ELR (cell line): ENCODE measurements at regions not wholly inside any gene's neighbourhood (a gene's known extent, or its start where the extent isn't known, plus 50 kb on each side); places are given as distances from the start of the nearest gene placed in this dataset.

ENCODE experiments used
- DNase-seq: peaks from one replicate; pipeline ENCODE4 v3.0.0-alpha.2; 2015; ENCODE audit warnings: low read depth

DNA sequence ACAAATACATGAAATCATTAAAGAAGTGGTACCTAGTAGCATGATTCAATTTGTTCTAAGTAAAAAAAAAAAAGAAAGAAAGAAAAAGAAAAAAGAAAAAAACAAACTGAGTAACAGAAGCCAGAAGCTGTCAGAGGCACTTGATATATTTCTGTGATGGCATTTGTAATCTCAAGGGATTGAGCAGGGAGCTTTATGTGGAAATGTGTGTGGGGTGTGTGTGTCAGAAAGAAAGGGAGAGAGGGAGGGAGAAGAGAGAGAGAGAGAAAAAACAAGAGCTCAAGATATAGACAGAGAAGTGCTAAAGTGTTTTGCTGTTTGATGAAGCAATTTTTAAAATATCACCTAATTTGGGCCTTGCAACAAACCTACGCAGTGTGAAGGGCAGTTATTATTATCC is 357.6 kb upstream of the PCDH15 start:
- no peak for DNase-seq

DNA sequence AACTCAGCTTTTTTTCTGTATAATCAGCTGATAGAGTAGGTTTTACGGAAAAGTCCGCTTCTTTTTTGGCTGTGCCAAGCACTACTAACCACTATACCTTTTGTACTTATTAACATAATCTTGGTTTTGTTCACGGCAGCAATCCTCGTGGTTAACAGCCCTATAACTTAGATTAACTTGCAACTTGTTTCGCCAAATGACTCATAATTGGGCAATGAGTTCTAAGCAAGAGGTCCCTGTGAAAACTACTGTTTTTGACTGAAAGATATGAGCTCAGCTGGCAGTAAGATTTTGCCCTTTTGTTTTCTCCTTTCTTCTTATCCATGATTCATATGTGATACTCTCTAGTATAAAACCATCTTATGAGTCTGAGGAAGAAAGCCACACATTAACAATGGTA is 345.0 kb upstream of the PCDH15 start:
- DNase-seq, result peak; percentile 0

DNA sequence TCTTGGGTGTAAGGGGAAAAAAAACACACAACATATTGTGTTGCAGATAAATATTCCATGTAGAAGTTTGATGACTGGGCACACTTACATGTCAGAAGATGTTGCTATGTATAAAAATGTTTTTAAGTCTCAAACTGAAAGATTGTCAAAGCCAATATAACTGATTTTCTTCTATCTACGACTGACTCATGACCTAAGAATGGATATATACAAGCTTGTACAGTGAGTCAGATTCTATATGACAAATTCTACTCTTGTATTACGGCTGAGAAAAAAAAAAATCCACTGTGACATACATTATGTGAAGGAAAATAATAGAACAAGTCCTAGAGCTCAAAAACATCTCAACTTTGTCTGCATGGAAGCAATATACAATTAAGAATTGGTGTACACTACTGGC is 343.0 kb upstream of the PCDH15 start:
- peak; percentile 4 for DNase-seq

DNA sequence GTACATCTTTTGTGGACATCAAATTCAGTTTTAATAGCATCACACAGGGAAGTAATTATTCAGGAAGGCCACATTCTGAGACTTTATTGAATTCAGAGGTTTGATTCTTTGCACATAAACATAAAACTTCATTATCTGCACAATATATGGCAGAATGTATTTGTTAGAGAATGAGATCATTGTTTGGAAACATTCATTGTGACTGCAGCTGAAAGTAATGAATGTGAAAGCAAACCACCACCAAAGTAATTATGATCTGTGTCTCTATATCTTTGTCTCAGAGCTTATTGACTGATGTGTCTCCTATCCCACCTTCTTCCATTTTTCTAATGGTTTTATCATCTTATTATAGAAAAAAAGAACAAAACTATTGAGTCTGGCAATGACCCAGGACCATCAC is 340.9 kb upstream of the PCDH15 start:
- no peak for DNase-seq

DNA sequence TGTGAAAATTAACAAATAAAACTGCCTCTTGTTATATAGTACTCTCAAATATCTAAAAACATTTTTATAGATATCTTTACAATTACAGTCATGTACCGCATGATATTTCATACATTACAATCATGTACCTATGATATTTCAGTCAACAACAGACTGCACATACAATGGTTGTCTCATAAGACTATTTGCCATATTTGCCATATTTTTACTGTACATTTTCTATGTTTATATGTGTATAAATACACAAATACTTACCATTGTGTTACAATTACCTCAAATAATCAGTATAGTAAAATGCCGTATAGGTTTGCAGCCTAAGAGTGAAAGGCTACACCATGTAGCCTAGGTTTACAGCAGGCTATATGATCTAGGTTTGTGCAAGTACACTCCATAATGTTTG is 336.0 kb upstream of the PCDH15 start:
- no peak for DNase-seq

DNA sequence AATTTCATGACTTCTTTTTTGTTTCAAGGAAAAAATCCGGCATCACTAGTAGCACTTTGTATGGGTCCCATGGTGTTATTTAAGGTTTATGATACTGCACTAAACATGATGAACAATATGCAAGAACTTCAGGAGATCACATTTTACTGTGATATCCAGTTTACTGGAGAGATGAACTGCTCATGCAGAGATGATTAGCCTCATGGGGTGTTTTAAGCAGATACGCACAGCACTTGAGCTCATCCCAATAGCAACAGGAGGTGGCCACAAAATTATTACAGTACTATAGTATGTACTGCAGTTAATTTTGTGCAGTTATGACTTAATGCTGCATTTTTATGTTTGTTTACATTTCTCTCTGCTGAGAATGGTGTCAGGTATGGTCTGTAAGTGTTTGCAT is 303.7 kb upstream of the PCDH15 start:
- no peak for DNase-seq

DNA sequence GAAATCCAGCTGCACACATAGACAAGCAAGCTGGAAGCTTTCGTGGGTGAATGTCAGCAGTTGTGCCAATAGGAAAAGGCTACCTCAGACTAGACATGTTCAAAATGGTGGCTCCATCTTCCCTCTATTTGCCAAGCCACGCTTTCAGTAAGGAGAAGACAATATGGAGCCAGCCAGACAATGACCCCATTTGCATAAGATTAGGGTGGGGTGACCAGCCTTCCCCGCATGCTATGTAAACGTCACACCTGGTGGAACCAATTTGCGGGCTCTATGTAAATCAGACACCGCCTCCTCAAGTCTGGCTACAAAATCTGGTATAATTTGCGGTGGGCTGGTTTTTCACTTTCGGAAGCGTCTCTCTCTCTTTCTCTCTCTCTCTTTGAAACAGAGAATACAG is 297.4 kb upstream of the PCDH15 start:
- DNase-seq, result no peak

DNA sequence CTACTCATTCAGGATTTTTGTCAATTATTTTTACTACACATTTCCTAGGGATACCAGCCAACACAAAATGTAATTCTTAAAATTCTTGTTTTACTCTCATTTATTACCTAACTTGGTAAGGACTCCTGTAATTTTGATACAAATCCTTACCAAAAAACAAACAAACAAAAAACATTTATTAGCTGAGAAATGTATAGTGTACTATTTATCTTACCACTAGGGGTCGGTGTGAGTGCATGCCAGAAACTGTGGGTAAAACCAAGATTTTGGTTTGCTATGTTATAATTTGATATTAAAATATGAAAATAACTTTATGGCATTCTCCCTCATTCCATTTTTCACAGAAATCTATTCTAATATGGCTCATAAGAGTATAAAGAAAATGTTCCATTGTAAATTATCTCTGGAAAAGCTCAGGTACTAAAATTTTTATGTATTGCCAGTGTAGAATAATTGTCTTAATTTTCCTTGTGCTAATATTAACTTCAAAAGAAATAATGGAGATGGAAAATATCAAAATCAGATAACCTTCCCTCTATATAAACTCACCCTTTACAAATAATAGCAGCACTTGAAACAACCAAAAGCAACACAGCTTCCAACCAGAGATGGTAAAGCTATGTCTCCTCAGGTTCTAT is 290.8 kb upstream of the PCDH15 start:
- peak; percentile 4 for DNase-seq

DNA sequence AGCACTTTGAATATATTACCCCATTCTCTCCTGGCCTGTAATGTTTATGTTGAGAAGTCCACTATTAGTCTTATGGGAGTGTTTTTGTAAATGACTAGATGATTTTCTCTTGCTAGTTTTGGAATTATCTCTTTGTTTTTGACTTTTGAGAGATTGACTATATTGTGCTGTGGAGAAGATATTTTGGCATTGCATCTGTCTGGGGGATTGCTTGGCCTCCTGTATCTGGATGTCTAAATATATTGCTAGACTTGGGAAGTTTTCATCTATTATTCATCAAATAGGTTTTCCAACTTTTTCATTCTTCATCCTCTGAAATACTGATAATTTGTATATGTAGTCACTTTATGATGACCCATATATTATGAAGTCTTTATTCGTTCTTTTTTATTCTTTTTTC is 277.1 kb upstream of the PCDH15 start:
- DNase-seq, result no peak

DNA sequence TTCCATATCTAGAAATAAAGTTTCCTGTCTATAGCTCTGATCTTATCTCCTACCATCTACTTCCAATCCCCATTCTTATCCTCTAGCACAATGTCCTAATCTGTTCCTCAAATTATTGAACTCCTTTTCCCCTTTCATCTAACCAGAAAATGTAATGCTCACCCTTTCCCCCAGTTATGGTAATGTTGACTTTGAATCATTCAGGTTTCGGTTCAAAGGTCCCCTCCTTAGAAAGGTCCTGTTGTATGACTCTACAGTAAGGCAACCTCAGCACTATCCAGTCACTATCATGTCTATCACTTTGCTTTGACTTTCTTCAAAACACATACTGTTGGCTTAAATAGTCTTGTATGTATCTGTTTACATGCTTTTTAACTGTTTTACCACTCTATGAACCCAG is 264.2 kb upstream of the PCDH15 start:
- no peak for DNase-seq

DNA sequence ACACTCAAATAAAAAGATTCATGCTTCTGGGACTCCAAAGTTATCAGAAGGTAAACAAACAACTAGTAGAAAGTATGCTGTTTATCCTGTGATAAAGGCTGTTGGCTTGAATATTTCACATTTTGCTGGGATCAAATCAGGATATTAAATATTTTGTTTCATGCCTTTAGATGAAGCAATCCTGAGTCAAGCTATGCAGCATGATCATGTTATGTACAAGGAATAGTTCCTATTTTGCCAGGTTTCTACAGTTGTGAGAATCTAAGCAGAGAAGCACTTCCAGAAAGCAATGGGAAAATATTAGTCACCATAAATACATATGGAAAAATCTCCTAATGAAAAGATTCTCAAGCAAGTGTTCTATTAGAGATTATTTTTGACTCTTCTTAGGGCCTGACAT is 262.8 kb upstream of the PCDH15 start:
- DNase-seq, result no peak

DNA sequence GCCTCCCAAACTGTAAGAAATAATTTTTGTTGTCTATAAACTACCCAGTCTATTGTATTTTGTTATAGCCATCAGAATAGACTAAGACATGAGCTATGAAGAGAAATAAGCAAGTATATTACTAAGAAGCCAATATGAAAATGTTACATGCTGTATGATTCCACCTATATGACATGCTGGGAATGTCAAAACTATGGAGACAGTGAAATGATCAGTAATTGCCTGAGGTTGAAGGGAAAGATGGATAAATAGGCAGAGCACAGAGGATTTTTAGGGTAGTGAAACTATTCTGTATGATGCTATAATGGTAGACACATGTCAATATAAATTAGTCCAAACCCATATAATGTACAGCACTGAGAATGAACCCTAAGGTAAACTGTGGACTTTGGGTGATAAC is 261.3 kb upstream of the PCDH15 start:
- no peak for DNase-seq

DNA sequence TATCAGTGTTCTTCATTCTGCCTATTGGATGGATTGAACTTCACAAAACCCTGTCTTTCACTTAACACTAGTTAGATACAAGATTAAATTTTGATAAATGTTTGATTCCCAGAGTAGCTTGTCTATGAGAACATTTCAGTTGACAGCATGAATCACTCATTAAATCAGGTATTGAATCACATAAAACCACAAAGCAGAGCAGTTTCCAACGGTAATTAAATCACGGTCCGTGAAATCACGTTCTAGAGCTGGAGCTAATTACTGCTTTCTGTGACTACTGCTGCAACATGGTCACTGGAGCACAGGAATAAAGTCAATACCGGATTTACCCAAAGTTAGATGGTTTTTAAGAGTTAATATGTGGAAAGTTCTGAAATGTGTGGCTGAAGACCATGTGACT is 257.8 kb upstream of the PCDH15 start:
- DNase-seq, result no peak

DNA sequence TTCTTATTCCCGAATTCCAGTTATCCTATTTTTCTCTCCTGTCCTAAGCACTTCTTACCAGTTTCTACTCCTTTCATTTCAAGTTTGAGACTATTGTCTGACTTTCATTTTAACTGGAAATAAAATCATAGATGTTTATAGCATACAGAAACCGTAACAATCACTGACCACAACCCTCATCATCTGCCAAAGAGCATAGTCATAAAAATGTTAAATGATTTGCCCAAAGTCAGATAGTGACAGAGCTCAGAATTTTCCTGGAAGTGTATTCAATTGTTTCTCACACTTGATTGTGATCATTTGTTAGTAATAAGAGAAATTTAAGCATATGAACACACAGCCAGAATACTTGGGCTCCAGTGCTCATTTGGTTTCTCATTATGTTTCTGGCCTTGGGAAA is 250.5 kb upstream of the PCDH15 start:
- no peak for DNase-seq

DNA sequence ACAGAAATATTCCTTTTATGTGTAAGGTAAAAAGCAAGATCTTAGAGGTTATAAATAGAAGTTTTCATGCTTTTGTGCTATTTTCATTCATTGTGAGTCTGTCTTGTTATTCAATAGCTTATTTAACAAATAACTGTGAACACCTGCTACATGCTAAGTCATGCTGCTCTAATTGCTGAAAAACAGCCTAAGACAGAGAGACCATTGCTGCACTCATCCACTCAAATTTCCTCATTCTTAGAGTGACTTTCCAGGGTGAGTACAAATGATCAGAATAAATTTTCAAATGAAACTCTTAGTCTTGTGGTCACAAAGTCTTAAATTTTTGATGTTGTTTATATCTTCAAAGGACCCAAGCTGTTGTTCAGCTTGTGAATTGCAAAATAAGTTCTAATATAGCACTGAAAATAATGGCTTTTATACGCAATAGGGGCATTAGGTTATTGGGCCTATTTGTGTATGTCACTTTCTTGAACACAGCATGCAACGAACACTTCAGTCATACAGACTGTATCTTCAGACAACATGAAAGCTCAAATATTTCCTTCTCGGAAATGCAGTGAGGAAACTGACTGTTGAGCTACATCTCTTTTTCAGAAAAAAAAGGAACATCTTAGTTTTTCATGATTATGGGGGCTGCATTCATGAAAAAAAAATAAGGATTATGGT is 247.9 kb upstream of the PCDH15 start:
- no peak for DNase-seq

DNA sequence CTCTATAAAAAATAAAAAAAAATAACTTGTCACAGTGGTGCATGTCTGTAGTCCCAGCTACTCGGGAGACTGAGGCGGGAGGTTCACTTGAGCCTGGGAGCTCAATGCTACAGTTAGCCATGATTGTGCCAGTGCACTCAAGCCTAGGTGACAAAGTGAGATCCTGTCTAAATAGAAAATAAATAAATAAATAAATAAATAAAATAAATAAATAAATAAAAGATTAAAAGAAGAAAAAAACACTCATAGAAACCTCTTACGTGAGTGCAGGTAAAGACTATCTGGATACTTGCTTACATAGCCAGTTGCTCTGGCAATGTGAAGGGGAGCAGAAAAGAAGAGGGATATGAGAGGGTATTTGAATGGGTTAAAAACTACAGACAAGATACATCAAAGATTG is 242.5 kb upstream of the PCDH15 start:
- no peak for DNase-seq

DNA sequence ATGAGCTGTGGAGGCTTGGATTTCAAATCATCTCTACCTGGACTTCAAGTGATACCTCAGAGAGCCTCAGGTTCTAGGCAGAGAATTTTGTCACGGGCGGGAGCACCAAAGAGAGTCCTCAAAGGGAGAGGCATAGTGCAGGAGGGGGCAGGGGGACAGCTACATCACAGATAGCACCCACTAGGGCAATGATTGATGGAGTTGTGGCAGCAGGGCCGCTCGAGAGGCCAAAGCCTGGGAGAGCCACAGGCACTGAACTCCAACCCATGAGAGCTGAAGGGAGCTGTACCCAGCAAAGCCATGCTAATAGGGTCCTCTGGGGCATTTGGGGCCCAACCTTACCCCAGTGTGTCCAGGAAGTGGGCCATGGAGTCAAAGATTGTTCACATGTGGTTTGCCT is 232.0 kb upstream of the PCDH15 start:
- DNase-seq, result no peak

DNA sequence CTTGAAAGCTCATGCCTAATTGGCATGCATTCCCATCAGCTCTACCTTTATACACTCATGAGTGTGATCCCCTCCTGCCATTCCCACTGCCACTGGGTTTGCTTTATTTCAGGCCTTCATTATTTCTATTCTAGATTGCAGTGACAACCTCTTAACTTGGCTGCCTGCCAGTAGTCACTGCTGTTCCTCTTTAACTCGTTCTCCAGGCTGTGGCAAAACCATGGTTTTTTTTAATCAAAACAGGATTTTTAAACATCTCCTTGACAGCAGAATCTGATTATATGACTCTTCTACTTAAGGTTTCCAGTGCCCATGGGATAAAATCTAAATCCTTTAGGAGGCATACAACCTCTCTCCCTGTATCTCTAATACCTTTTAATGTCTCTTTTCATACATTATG is 223.7 kb upstream of the PCDH15 start:
- no peak for DNase-seq

DNA sequence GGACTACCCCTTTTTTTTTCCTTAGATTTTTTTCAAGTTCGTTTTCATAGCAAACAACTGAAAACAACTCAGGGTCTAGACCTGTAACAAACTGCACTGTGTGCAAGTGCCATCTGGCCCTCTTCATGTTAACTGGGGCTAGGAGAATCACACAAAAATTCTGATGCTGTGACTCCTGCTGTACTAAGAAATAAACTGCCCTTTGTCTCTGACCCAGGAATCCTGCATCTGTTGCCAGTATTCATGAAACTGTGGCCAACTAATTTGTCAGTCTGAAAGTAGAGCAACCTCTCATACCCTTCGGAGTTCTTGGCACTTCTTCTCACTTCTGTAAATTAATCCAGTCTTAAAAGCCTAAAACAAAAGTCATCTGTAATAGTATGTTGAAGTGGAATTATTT is 218.4 kb upstream of the PCDH15 start:
- DNase-seq, result no peak

DNA sequence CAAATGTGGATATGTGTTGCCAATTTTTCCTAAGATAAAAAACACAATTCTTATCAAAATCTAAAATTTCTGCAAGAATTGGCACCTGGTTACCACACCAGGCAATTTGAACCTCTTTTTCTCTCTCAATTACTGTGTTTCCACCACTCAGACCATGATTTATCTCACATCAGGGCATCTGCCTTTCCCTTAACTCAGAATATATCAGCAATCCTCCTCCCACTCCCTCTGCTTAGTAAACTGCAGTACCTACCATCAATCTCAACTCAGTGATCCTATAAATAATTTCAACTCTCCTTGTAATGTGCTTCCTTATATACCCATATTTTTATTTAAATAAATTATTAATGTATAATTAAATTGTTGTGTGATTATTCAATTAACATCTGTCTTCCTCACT is 212.3 kb upstream of the PCDH15 start:
- no peak for DNase-seq

DNA sequence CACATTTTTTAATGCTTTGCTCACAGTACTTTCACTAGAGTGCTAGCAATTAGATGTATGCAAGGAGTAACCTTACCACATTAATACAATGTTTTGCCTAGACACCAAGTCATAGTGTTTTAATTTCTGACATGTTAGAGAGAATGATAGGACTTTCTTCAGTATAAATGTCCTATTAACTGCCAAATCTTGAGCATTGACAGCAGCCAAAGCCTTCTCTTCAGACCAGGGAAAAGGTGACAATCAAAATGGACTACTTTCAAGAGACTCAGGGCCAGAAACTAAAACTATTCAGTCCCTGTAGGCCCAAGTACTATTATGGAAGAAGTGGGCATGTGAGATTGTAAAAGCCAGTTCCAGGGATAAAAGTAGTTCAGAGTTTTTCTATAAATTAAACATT is 201.4 kb upstream of the PCDH15 start:
- DNase-seq, result no peak

DNA sequence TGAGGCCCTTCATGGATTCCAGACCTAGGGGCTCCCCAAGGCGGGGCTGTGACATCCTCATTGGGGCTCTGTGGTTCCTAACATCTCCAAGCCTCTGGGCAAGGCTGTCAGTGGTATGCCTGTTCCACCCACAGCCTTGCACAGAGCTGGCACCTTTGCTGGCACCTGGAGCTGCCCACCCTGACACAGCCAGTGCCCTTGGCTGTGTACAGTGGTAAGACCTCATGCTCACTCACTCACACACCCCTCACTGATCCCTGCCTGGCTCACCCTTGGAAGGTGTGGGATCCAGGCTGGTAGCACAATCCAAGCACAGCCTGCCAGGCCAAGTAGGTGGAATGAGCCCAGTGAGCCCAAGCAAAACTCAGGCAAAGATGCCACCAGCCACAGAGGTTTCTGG is 200.4 kb upstream of the PCDH15 start:
- no peak for DNase-seq

DNA sequence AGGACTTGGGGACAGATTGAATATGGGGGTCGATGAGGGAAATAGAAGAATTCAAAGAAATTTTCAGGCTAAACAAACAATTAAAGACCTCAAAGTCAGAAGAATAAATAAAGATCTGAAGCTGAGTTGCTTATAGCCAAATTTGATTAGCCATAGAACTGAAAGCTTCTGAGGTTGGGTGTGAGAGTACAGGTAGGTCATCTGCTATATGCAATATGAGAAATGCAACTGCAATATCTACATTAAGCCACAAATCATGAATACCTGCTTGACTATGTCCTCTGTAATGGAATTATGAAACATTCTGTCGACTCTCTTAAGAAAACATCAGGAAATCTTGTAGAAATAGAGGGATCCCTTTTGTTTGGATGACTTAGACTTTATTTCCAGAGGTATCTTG is 192.1 kb upstream of the PCDH15 start:
- no peak for DNase-seq

DNA sequence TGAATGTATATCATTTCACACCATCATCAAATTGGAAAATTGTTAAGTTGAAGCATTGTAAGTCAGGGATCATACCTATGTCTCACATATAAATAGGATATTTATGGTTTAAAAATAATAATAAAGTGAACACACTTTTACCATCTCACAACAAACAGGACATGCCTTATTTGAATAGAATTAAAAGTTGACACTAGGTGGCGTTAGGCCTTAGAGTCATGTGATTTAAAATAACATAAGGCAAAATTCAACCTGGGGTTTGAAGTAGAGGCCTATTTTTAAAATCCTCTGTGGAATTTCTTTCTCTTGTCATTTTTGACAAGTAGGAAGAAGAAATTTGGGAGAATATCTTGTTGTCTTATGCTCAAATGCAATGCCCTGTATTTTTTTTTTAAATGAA is 184.7 kb upstream of the PCDH15 start:
- DNase-seq, result peak; percentile 1
